GM20431 (cell line): ENCODE measurements at regions not wholly inside any gene's neighbourhood (a gene's known extent, or its start where the extent isn't known, plus 50 kb on each side); places are given as distances from the start of the nearest gene placed in this dataset.
"Not testable (repeated sequence)": the region's sequence is repeated elsewhere in the genome, so short reads cannot be mapped to it uniquely, and the experiment has no call there.

Experiments used
- in situ Hi-C: fragments of 300-500 bp; cut with MseI, MboI; formaldehyde crosslinking; loops from one replicate; pipeline ENCODE4 v1.15.0; 2020; ENCODE audit warnings: low sequenced_read_pairs; ENCODE audit not compliant: unreplicated experiment

DNA sequence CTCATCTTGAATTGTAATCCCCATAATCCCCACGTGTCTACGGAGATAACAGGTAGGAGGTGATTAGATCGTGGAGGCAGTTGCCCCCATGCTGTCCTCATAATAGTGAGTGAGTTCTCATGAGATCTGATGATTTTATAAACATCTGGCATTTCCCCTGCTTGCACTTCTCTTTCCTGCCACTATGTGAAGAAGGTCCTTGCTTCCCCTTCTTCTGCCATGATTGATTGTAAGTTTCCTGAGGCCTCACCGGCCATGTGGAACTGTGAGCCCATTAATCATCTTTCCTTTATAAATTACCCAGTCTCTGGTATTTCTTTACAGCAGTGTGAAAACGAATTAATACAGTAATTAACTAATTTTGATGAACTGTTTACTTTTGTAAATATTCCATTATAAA lies 582.5 kb downstream of the TSN start:
- in situ Hi-C loops = no loop called here

DNA sequence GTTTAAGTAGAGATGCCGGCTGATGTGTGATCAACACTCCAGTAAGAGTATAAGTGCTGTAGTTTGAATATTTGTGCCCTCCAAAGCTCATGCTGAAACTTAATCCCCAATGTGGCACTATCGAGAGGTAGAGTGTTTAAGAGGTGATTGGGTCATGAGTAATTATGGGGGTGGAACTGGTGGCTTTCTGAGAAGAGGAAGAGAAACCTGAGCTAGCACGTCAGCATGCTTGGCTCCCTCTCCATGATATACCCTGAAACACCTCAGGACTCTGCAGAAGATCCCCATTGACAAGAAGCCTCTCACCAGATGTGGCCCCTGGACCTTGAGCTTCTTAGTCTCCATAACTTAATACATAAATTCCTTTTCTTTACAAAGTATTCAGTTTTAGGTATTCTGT lies 584.8 kb downstream of the TSN start:
- in situ Hi-C loops = no loop called here

DNA sequence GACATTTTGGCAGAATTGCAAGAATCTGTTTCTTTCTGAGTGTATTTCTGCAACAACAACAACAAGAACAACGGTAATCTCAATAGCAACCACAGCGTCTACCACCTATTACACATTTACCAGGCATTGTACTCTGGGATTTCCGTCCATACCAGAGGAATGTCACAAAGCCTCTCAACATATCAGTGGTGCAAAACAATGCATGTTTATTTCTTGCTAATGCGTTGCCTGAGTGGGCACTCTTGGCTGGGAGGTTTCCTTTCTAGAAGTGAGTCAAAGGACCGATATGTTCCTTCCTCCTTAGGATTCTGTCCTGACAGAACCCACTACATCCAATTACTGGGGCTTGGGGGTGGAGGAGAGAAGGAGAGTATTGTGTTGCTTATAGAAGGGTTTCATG lies 585.6 kb downstream of the TSN start:
- in situ Hi-C loops = no loop called here

DNA sequence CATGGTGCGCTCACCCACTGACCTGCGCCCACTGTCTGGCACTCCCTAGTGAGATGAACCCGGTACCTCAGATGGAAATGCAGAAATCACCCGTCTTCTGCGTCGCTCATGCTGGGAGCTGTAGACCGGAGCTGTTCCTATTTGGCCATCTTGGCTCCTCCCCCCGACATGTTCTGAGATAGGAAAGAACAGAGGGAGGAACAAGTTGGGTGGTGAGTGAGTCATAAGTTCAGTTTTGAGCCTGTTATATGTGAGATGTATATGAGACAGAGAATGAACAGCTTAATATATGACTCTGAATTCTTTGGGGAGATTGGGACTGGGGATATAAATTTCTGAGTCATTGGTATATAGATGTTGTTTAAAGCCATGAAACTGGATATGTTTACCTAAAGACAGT lies 596.7 kb downstream of the TSN start:
- in situ Hi-C loops = not testable (repeated sequence)

DNA sequence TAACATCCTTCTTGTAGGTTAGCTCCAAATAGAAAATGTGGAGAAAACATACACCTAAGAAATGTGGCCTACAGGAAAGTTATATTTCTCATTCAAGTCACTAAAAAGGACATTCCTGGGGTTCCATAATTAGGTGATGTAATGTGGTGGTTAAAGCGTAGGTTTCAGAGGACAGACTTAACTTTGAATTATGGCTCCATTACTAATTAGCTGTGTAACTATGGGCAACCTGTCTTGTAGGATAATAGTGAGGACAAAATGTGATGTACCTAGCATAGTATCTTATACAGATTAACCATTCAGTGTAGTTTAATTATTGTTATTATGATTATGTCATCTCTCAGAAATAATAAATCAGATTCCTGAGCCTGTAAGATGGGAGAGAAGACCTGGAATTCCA lies 602.5 kb downstream of the TSN start:
- in situ Hi-C loops = no loop called here

DNA sequence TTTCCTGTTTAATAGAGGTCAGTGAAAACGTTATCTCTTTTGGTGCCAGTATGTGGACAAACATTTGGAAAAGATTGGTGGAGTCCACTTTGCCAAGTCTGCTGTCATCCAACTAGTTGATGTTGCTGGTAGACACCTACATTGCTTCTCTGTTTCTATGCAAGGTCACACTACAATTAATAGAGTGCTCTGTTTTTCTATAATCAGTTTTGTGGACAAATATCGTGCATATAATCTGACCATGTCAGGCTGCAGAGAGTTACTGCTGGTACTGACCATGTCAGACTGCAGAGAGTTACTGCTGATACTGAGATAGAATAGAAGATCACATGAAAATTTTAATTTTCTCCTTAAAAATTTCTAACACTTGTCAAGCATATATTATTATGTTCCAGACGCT lies 603.3 kb downstream of the TSN start:
- in situ Hi-C loops = no loop called here

DNA sequence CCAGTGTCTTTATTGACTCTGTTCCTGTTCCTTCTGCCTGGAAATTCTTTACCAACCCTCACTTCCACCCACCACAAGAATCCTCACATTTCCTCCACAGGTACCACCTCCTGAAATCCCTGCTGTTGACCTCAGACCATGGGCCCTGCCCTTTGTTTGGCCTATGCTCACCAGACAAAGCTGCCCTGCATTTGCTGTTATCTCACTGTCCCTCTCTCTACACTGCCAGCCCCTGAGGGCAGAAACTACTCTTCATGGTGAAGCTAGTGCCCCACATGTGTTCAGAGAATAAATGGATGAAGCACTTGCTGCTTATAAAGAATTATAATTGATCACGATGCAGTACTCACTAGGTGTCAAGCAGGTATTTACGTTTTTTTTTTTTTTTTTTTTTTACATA lies 608.4 kb downstream of the TSN start:
- in situ Hi-C loops = no loop called here

DNA sequence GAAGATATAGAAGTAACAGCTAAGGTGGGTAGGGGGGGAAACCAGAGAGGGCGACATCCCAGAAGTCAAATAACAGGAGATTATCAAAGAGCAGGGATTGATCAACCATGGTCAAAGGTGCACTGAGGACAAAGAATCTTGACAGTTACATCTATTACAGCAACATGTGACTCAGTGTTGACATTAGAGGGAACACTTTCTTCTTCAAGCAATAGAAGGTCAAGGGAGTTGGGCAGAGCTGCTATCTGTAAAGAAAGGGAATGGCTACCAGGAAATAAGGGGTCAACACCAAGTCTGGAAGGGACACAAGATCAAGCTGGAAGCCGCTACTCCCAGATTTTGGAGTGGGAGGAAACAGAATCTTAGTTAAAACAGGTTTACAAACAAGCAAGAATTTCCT lies 611.0 kb downstream of the TSN start:
- in situ Hi-C loops = no loop called here

DNA sequence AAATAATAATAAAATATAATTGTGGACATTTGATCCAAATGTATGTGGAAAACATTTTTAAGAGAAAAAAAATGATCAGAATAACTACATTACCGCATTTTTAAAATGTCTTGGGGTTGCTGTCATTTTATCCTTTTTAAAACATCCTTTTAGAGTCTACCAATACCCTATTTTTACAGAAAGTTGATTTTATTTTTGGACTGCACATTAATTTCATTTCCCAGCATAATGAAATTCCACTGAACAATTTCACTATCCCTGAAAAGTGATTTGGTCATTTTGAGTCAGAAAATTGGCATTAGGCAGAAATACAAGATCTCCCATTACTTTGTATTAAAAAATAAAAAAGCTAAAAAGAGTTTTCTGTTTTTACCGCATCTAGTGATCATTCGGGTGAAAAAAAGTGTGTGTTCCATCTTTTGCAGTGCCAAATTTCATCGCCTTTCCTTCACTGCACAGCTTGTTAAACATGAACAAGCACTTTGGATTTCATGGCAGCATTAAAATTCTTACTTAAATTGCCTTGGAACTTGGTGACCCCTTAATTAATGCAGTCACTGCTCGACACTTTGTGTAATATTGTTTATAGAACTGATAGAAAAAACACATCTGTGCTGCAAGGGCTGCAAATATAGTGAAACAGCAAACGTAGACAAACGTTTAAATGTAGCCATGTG lies 611.7 kb downstream of the TSN start:
- in situ Hi-C loops = no loop called here

DNA sequence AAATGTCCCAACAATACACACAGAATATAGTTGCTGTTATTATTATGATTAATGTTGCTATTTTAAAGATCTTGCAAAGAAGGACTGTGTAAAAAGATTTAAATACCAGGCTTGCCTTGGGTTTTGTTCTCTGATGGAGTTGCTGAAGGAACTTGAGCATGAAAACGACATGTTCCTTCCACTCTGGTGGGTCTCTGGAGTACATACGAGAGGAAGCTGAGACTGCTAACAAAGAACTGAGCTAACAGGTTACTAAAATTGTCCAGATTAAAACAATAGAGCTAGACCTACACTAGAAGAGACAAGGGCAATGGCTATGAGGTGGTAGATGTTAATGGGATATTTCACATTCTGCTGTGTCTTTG lies 612.2 kb downstream of the TSN start:
- in situ Hi-C loops = no loop called here

DNA sequence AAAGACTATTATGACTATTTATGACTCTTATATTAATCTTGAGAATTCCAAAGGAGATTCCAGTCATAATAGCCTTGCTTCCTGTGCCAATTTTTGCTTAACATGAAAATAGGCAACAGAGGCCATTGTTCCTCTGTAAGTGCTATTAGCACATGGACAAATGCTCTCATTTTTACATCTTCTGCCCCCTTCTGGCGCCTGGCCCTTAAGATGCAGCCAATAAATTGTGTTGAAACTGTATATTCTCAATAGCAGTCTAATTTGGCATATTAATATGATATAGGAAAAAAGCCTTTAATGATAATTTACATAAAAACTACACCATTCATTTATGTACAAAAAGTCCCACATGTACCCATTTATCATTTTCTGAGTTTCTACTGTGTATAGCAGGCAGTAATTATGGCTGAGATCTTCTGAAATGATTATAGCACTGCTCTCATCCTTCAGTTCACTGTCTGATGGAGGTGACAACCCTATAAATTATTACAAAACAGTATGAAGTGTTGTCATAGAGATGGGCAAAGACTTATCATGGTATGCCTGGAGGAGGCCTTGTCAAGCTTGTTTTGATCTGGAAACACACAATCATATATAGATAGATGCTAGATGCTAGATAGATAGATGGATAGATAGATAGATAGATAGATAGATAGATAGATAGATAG lies 613.3 kb downstream of the TSN start:
- in situ Hi-C loops = no loop called here

DNA sequence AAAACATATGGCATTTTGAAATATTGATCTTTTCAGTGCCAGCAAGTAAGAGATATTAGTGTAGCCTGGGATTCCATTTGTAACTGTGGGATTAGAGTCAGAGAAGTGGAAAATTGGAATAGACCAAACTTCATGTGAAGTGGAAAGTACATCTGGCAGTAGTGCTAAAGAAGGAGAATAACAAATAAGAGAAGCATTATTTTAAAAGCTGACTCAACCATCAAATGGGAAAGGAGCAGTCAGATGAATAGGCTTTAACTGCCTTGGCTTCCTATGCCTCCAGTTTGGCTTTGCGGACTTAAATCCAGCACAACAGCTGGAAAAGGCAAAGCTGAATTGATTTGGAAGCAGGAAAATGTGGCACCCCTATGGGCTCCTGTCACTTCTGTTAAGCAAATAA lies 623.1 kb downstream of the TSN start:
- in situ Hi-C loops = no loop called here

DNA sequence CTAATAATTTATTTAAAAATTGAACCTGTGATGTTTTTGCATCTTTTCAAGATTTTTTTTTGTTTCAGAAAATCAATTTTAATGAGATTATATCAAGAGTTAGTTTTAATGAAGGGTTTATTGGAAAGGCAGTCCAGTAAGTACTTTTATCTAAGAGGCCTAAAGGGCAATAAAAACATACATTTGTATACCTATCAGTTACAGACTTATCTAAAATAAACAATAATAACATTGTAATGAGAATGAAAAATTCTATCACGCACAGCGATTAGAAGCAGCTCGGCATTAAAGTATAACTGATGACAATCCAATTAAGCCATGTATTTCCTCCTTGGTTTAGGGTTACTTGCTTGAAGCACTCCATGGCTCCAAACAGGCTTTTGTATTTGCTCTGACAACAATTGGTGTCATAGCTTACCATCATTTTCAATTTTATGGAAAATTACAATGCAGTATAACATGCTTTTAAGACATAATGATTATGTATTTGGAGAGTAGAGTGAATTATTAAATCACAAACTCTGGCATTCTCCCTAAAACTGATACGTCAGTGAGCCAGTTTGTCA lies 629.4 kb downstream of the TSN start:
- in situ Hi-C loops = no loop called here

DNA sequence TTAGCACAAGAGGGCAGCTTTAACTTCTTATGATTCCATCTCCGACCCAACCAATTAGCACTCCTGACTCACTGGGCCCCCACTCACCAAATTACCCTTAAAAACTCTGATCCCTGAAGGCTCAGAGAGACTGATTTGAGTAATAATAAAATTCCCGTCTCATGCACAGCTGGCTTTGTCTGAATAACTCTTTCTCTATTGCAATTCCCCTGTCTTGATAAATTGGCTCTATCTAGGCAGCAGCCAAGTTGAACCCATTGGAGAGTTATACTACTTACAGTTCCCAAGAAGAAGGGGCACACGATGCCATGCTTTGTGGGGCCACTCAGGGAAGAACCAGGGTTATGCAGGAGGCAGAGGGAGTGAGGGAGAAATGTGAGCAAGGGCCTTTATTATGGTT lies 632.8 kb downstream of the TSN start:
- in situ Hi-C loops = no loop called here

DNA sequence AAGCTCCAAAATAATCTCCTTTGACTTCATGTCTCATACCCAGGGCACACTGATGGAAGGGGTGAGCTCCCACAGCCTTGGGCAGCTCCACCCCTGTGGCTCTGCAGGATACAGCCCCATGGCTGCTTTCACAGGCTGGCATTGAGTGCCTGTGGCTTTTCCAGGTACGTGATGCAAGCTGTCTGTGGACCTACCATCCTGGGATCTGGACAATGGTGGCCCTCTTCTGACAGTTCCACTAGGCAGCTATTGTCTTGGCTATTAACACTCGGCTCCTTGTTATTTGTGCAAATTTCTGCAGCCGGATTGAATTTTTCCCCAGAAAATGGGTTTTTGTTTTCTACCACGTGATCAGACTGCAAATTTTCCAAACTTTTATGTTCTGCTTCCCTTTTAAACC lies 634.2 kb downstream of the TSN start:
- in situ Hi-C loops = no loop called here

DNA sequence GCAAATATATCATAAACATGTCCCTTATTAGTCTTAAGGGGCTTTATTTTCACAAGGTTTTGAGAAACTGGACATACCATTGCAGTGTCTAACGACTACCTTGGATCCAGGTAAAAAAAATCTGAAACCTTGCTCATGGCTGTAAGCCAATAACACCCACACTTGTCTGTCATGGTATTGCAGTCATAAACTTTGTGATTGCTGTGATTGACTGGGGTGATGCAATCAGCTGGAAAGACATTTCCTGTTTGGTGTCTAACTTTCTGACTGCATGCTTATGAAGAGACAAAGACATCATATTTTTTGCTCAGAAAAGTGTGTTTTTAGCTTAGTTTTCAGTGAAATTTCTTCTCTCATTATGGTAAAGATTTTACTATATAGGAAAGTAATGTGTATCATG lies 635.0 kb downstream of the TSN start:
- in situ Hi-C loops = no loop called here

DNA sequence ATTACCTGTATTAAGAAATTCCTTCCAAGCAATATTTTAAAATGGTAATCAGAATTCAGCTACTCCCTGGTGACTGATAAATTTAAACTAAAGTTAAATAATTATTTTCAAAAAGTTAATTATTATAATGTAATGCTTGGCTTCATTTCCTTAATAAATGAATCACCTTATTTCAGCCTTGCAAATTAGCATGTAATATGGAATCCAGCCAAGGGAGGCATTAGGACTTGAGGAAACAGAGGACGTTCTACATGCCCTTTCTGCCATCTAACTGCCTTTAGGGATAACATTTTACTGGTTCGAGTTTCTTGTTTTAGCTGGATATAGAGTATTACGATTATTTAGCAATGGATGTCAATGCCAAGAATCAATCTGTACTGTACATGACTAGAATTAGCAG lies 636.3 kb downstream of the TSN start:
- in situ Hi-C loops = no loop called here

DNA sequence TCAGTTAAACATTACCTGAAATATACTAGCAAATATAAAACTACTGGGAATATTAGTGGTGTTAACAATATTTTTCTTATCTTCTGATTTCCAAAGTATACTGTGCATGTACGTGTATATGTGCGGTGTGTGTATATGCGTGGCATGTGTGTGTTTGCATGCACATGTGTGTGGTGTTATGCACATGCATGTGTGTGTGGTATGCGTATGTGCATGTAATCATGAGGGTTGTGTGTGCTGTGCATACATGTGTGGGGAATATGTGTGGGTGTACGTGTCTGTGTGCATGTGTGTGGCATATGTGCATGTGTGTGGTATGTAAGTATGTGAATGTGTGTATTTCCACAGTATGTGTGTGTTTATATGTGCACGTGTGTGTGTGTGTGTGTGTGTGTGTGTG lies 640.2 kb downstream of the TSN start:
- in situ Hi-C loops = no loop called here

DNA sequence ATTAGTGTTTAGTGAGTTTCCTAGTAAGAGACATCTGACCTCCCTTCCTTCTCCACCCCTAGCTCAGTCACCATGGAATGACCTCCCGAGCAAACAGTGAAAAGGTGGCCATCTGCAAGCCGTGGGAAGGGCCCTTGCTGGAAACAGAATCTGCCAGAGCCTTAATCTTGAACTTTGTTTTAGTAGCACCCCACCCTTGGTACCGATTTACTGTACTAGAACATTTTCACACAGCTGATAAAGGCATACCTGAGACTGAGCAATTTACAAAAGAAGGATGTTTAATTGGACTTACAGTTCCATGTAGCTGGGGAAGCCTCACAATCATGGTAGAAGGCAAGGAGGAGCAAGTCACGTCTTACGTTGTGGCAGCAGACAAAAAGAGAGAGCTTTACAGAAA lies 655.8 kb downstream of the TSN start:
- in situ Hi-C loops = no loop called here

DNA sequence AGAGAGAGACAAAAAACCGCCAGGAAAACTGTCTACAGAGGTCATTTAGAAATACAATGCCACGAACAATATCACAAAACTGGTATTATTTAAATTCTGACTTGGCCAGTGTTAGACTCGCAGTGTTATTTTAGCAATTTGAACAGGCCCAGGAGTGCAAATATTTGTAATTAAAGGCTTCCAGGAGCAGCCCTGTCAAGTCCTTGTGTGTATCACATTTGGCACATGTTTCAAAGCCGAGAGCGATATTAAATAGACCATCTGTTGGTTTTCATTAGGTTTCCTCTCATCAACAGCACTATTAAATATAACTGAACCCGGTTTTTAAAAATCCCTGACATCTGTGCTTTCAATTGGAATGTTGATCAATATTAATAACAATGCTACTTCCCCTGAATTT lies 656.9 kb downstream of the TSN start:
- in situ Hi-C loops = no loop called here

DNA sequence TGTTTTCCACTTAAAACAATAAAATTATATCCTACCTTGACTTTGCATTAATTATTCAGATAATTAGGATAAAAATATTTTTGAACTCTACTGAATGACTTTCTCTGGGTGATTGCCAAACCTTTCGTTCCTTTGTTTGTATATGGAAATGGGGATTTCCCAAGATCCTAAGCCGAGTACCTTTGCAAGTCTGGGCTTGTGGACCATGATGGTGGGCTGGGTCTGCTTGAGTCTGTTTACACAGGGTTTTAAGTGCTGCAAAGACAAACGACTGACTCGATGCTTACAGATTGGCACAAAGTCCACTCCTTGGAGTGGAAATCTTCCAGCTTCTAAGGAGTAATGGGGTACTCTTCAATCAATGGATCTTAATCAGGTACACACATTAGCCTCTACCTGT lies 659.5 kb downstream of the TSN start:
- in situ Hi-C loops = no loop called here

DNA sequence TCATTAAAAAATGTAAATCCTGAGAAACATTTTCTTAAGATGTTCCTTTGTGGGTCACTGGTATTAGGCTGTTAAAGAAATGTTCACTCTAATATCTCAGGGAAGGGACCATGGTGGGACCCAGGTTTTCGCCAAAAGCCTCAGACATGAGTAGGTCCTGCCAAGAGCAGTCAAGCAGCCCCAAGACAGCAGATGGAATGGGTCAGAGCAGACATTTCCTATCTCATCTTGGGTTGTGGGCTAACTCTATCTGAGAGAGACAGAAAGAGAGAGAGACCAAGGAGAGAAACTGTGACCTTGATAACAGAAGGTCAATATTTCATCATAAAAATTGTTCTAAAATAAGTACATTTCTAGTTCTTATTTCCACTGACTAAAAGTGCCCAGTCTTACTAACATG lies 661.7 kb downstream of the TSN start:
- in situ Hi-C loops = no loop called here
